ENCODE measurements at regions not wholly inside any gene's neighbourhood (a gene's known extent, or its start where the extent isn't known, plus 50 kb on each side); places are given as distances from the start of the nearest gene placed in this dataset.

GRCh38 chr6:14917109-14917910 lies 328.6 kb upstream of the JARID2 start:
- Histone ChIP-seq H3K36me3 (replicated peaks; ENCODE audit: insufficient read depth, low read depth) (no peaks in the 10 kb centered on the region), H3K4me2 (no peak overlapping the region), H3K4me3 (no peak overlapping the region), H3K27ac (no peak overlapping the region), H3K27me3 (no peaks in the 10 kb centered on the region), H3K9me3 (ENCODE audit: low read depth) (no peaks in the 10 kb centered on the region), H3K9me2 (replicated peaks; ENCODE audit: insufficient read depth) (no peaks in the 10 kb centered on the region), H4K20me1 (ENCODE audit: insufficient read depth, poor library complexity, severe bottlenecking) (no peaks in the 10 kb centered on the region), H3K4me1 (ENCODE audit: insufficient read depth) (no peaks in the 10 kb centered on the region), H3K79me2 (no peaks in the 10 kb centered on the region), H2AFZ (no peak overlapping the region)
- TF ChIP-seq CTCF (IDR thresholded peaks at IDR 0.05; ENCODE audit: poor library complexity) (no peak), EZH2phosphoT487 (IDR thresholded peaks at IDR 0.05; ENCODE audit: low read depth, severe bottlenecking, unreplicated experiment) (no peak), EZH2 (IDR thresholded peaks at IDR 0.05; ENCODE audit: borderline replicate concordance) (no peak)
- no peak for DNase-seq (ENCODE audit: low spot score)
- WGBS (ENCODE audit: low lambda C conversion rate, missing lambda C conversion rate) = 67% methylated on average over 12 of the region's 12 CpGs

GRCh38 chr6:14918200-14918907 lies 327.5 kb upstream of the JARID2 start:
- no peak overlapping the region for H3K4me2 ChIP-seq
- H3K9me3 ChIP-seq (ENCODE audit: low read depth) = no peaks in the 10 kb centered on the region
- no peaks in the 10 kb centered on the region for H3K27me3 ChIP-seq
- no peaks in the 10 kb centered on the region for H3K79me2 ChIP-seq
- TF ChIP-seq EZH2 (IDR thresholded peaks at IDR 0.05; ENCODE audit: borderline replicate concordance) (no peak), CTCF (IDR thresholded peaks at IDR 0.05; ENCODE audit: poor library complexity) (no peak), EZH2phosphoT487 (IDR thresholded peaks at IDR 0.05; ENCODE audit: low read depth, severe bottlenecking, unreplicated experiment) (no peak)
- H3K4me3 ChIP-seq = no peak overlapping the region
- DNase-seq (ENCODE audit: low spot score) = no peak
- H3K36me3 ChIP-seq (replicated peaks; ENCODE audit: insufficient read depth, low read depth) = no peaks in the 10 kb centered on the region
- WGBS (ENCODE audit: low lambda C conversion rate, missing lambda C conversion rate) = 88% methylated on average over 16 of the region's 16 CpGs
- H4K20me1 ChIP-seq (ENCODE audit: insufficient read depth, poor library complexity, severe bottlenecking) = no peaks in the 10 kb centered on the region
- no peak overlapping the region for H3K27ac ChIP-seq
- no peaks in the 10 kb centered on the region for H3K9me2 ChIP-seq (replicated peaks; ENCODE audit: insufficient read depth)
- H3K4me1 ChIP-seq (ENCODE audit: insufficient read depth) = no peaks in the 10 kb centered on the region
- no peak overlapping the region for H2AFZ ChIP-seq

GRCh38 chr6:14919038-14919670 lies 326.7 kb upstream of the JARID2 start:
- Histone ChIP-seq H3K79me2 (no peaks in the 10 kb centered on the region), H3K4me1 (ENCODE audit: insufficient read depth) (no peaks in the 10 kb centered on the region), H3K36me3 (replicated peaks; ENCODE audit: insufficient read depth, low read depth) (no peaks in the 10 kb centered on the region), H3K9me2 (replicated peaks; ENCODE audit: insufficient read depth) (no peaks in the 10 kb centered on the region), H3K27ac (no peak overlapping the region), H2AFZ (no peak overlapping the region), H3K4me3 (no peak overlapping the region), H3K27me3 (no peaks in the 10 kb centered on the region), H4K20me1 (ENCODE audit: insufficient read depth, poor library complexity, severe bottlenecking) (no peaks in the 10 kb centered on the region), H3K9me3 (ENCODE audit: low read depth) (no peaks in the 10 kb centered on the region), H3K4me2 (no peak overlapping the region)
- TF ChIP-seq EZH2phosphoT487 (IDR thresholded peaks at IDR 0.05; ENCODE audit: low read depth, severe bottlenecking, unreplicated experiment) = no peak
- TF ChIP-seq CTCF (IDR thresholded peaks at IDR 0.05; ENCODE audit: poor library complexity) = no peak
- no peak for TF ChIP-seq EZH2 (IDR thresholded peaks at IDR 0.05; ENCODE audit: borderline replicate concordance)
- no peak for DNase-seq (ENCODE audit: low spot score)
- WGBS (ENCODE audit: low lambda C conversion rate, missing lambda C conversion rate) = 96% methylated on average over 9 of the region's 9 CpGs
